ENCODE measurements at regions not wholly inside any gene's neighbourhood (a gene's known extent, or its start where the extent isn't known, plus 50 kb on each side); places are given as distances from the start of the nearest gene placed in this dataset.

DNA sequence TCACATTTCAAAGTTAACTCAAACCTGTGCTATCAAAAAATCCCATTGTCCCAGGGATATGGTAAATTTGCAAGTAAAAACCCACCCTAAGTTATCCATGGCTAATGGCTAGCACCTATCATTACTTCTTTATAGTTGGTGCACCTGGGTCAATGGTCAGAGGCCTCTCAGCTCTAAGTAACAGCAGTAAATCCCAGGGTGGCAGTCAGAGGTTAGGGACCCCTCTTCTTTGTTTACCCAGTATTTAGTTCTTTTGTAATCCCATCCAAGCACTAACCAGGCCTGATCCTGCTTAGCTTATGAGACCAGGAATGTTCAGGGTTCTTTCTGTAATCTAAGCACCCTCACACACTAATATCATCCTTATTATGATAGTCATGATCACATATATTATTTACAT is 52.1 kb upstream of the WWC1 start:
- TF ChIP-seq, protein P1, sequence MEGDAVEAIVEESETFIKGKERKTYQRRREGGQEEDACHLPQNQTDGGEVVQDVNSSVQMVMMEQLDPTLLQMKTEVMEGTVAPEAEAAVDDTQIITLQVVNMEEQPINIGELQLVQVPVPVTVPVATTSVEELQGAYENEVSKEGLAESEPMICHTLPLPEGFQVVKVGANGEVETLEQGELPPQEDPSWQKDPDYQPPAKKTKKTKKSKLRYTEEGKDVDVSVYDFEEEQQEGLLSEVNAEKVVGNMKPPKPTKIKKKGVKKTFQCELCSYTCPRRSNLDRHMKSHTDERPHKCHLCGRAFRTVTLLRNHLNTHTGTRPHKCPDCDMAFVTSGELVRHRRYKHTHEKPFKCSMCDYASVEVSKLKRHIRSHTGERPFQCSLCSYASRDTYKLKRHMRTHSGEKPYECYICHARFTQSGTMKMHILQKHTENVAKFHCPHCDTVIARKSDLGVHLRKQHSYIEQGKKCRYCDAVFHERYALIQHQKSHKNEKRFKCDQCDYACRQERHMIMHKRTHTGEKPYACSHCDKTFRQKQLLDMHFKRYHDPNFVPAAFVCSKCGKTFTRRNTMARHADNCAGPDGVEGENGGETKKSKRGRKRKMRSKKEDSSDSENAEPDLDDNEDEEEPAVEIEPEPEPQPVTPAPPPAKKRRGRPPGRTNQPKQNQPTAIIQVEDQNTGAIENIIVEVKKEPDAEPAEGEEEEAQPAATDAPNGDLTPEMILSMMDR (IDR thresholded peaks at IDR 0.05; ENCODE audit: low read length) = no peak
- TF ChIP-seq EZH2 (IDR thresholded peaks at IDR 0.05; ENCODE audit: borderline replicate concordance, low read length) = no peak
